Endothelial cell of umbilical vein (primary cell): ENCODE measurements at regions not wholly inside any gene's neighbourhood (a gene's known extent, or its start where the extent isn't known, plus 50 kb on each side); places are given as distances from the start of the nearest gene placed in this dataset.
A peak's percentile ranks its signal among the peaks of the same experiment; 100 is the strongest.

Experiments
- BruUV-seq: library from RNA; stranded (reverse); fragments of 400-500 nt; replicated peaks from 2 replicates; lab custom pipeline; 2021; lab: Mats Ljungman, UMichigan
- CTCF ChIA-PET: fragments of 300-600, 350-600 bp; sonication (Branson Sonifier 250); formaldehyde crosslinking; loops from one replicate; lab custom pipeline; 2021; ENCODE audit warnings: antibody characterized with exemption, inconsistent platforms; lab: Charles Lee
- POLR2A ChIA-PET: fragments of 300-600, 350-600 bp; sonication (Branson Sonifier 250); formaldehyde crosslinking; loops from one replicate; lab custom pipeline; 2021; ENCODE audit warnings: antibody characterized with exemption, inconsistent platforms; lab: Charles Lee
- DNase-seq: peaks from one replicate; pipeline ENCODE4 v3.0.0-alpha.2; 2011; ENCODE audit warnings: low read depth, low spot score
- FAIRE-seq: peaks from 2 replicates; lab custom pipeline; 2011; peaks lifted over from hg19 to GRCh38; lab: Jason Lieb, UNC
- H2AFZ ChIP-seq: 2 replicates; pipeline ENCODE4 v1.6.0; 2012; ENCODE audit warnings: low read depth, low read length, control low read depth, inconsistent platforms
- H3K27ac ChIP-seq: 2 replicates; pipeline ENCODE4 v1.5.1; 2011; ENCODE audit warnings: low read depth, mild to moderate bottlenecking, control low read depth, low read length, moderate library complexity; ENCODE audit not compliant: insufficient read depth
- H3K27me3 ChIP-seq, 2 experiments: 2 replicates each; pipeline versions ENCODE4 v1.6.0 to v1.6.1; 2011; ENCODE audit warnings: low read length in 2 of 2, mixed read lengths in 1 of 2; ENCODE audit not compliant: control insufficient read depth in 2 of 2, insufficient read depth in 2 of 2
- H3K36me3 ChIP-seq, 2 experiments: 2 replicates in 1 of 2; 3 replicates in 1 of 2; pipeline ENCODE4 v1.5.1; 2011; ENCODE audit warnings: low read length in 2 of 2, mild to moderate bottlenecking in 1 of 2, moderate library complexity in 1 of 2; ENCODE audit not compliant: control insufficient read depth in 2 of 2, insufficient read depth in 2 of 2; ENCODE audit errors: extremely low read depth in 1 of 2
- H3K4me1 ChIP-seq: 3 replicates; pipeline ENCODE4 v1.5.1; 2011; ENCODE audit warnings: mild to moderate bottlenecking, low read length; ENCODE audit not compliant: control insufficient read depth, insufficient read depth; ENCODE audit errors: extremely low read depth
- H3K4me2 ChIP-seq: 2 replicates; pipeline ENCODE4 v1.6.1; 2011; ENCODE audit warnings: low read length, control low read depth, mixed read lengths; ENCODE audit not compliant: insufficient read depth
- H3K4me3 ChIP-seq, 3 experiments: fragments of 200-600 bp in 1 of 3; sonication (generic), shearing (Covaris generic) in 1 of 3; replicated peaks in 1 of 3; 2 replicates each; pipeline ENCODE4 v1.5.1; 2011 to 2016; ENCODE audit warnings: control low read depth in 3 of 3, low read length in 3 of 3, mild to moderate bottlenecking in 2 of 3, inconsistent platforms in 1 of 3, low read depth in 1 of 3, moderate library complexity in 1 of 3; ENCODE audit not compliant: insufficient read depth in 1 of 3
- H3K79me2 ChIP-seq: 2 replicates; pipeline ENCODE4 v1.6.0; 2012; ENCODE audit warnings: low read length, inconsistent platforms; ENCODE audit not compliant: control insufficient read depth, insufficient read depth
- H3K9ac ChIP-seq: replicated peaks from 2 replicates; pipeline ENCODE3; 2011; ENCODE audit warnings: low read length, control low read depth; ENCODE audit not compliant: insufficient read depth; ENCODE audit errors: extremely low read depth
- H3K9me1 ChIP-seq: replicated peaks from 3 replicates; pipeline ENCODE4 v1.6.0; 2011; ENCODE audit warnings: mild to moderate bottlenecking, low read length; ENCODE audit not compliant: control insufficient read depth, insufficient read depth; ENCODE audit errors: extremely low read depth
- H3K9me3 ChIP-seq: replicated peaks from 2 replicates; pipeline ENCODE4 v1.5.1; 2012; ENCODE audit warnings: low read length, inconsistent platforms; ENCODE audit not compliant: control insufficient read depth, insufficient read depth
- H4K20me1 ChIP-seq: replicated peaks from 2 replicates; pipeline ENCODE3; 2011; ENCODE audit warnings: mild to moderate bottlenecking, low read length; ENCODE audit not compliant: control insufficient read depth, insufficient read depth; ENCODE audit errors: extremely low read depth
- CTCF ChIP-seq, 2 donors: IDR thresholded peaks; 1 replicate in 1 of 2; 2 replicates in 1 of 2; pipeline ENCODE4 v1.5.1; 2011; ENCODE audit warnings: low read length in 2 of 2, mild to moderate bottlenecking in 2 of 2, moderate library complexity in 2 of 2, control low read depth in 1 of 2, inconsistent platforms in 1 of 2, low read depth in 1 of 2; ENCODE audit not compliant: insufficient read depth in 1 of 2; ENCODE audit errors: extremely low read depth in 1 of 2
- EZH2 ChIP-seq: IDR thresholded peaks from 2 replicates; pipeline ENCODE4 v1.6.1; 2012; ENCODE audit warnings: borderline replicate concordance, low read depth, mild to moderate bottlenecking, moderate library complexity, low read length, inconsistent platforms; ENCODE audit not compliant: severe bottlenecking
- FOS ChIP-seq: IDR thresholded peaks from 2 replicates; pipeline ENCODE4 v1.6.1; 2011; ENCODE audit warnings: mild to moderate bottlenecking, low read length, moderate library complexity, borderline replicate concordance; ENCODE audit not compliant: insufficient read depth
- GATA2 ChIP-seq: IDR thresholded peaks from 2 replicates; pipeline ENCODE4 v1.7.0; 2011; ENCODE audit warnings: low read depth, mild to moderate bottlenecking, moderate library complexity, mixed read lengths, low read length; ENCODE audit not compliant: insufficient read length, insufficient read depth
- JUN ChIP-seq: IDR thresholded peaks from 2 replicates; pipeline ENCODE4 v1.6.1; 2011; ENCODE audit warnings: borderline replicate concordance, low read depth; ENCODE audit not compliant: insufficient read length, insufficient read depth
- MAX ChIP-seq: IDR thresholded peaks from 2 replicates; pipeline ENCODE4 v1.6.1; 2011; ENCODE audit not compliant: insufficient read depth, insufficient read length
- MYC ChIP-seq: IDR thresholded peaks from one replicate; pipeline ENCODE4 v1.6.1; 2011; ENCODE audit warnings: mild to moderate bottlenecking, low read depth, low read length
- POLR2A ChIP-seq: IDR thresholded peaks from 2 replicates; pipeline ENCODE4 v1.6.1; 2012; ENCODE audit warnings: low read depth, mild to moderate bottlenecking, control low read depth, low read length
- POLR2AphosphoS5 ChIP-seq: IDR thresholded peaks from 2 replicates; pipeline ENCODE4 v1.6.1; 2012; ENCODE audit warnings: low read depth, mild to moderate bottlenecking, control low read depth, low read length, moderate library complexity; ENCODE audit not compliant: insufficient read depth
- dilution Hi-C: fragments of 300-500 bp; cut with MboI; formaldehyde crosslinking; loops from one replicate; pipeline ENCODE4 v1.15.0; 2019; ENCODE audit warnings: low sequenced_read_pairs; ENCODE audit not compliant: extremely low pct_ligation_motif_present
- intact Hi-C: fragments of 100-400 bp; cut with micrococcal nuclease; formaldehyde crosslinking; loops from one replicate; pipeline ENCODE4 v1.10.0; 2022

GRCh38 chr15:70584838-70585706 lies 178.3 kb downstream of the UACA start:
- no peaks in the 10 kb centered on the region for H4K20me1 ChIP-seq
- H2AFZ ChIP-seq: peak overlapping the region; percentile 58
- no peak overlapping the region for H3K4me2 ChIP-seq
- no peaks in the 10 kb centered on the region for H3K79me2 ChIP-seq
- H3K36me3 ChIP-seq: no peaks in the 10 kb centered on the region
- H3K27ac ChIP-seq: no peak overlapping the region
- H3K9me1 ChIP-seq: no peaks in the 10 kb centered on the region
- H3K27me3 ChIP-seq: peaks cover 15 to 27% of the 10 kb centered on the region in 2 experiments
- POLR2A ChIA-PET: no interaction called here
- no TSS peak for BruUV-seq
- dilution Hi-C loops: no loop called here
- intact Hi-C loops: no loop called here
- DNase-seq: no peak
- CTCF ChIA-PET: interaction anchor here (1.0 to 4.7 kb wide), 5 partner anchors 10 to 249 kb away, joined by 3 to 15 read pairs (median 3); no protein-coding TSS in a partner anchor
- FAIRE-seq: no peak
- H3K4me3 ChIP-seq: no peak overlapping the region
- H3K4me1 ChIP-seq: no peaks in the 10 kb centered on the region
- TF ChIP-seq POLR2A (no peak), MYC (no peak), JUN (no peak), POLR2AphosphoS5 (no peak), GATA2 (no peak), MAX (no peak), FOS (no peak), CTCF (IDR thresholded peaks at IDR 0.05; ENCODE audit: extremely low read depth in 1 of 2, insufficient read depth in 1 of 2, low read depth in 1 of 2, low read length in 2 of 2) (peak; percentile 56 to 58), EZH2 (peak; percentile 44)
- H3K9ac ChIP-seq: no peak overlapping the region
- H3K9me3 ChIP-seq: no peaks in the 10 kb centered on the region
